ENCODE measurements at regions not wholly inside any gene's neighbourhood (a gene's known extent, or its start where the extent isn't known, plus 50 kb on each side); places are given as distances from the start of the nearest gene placed in this dataset.

DNA sequence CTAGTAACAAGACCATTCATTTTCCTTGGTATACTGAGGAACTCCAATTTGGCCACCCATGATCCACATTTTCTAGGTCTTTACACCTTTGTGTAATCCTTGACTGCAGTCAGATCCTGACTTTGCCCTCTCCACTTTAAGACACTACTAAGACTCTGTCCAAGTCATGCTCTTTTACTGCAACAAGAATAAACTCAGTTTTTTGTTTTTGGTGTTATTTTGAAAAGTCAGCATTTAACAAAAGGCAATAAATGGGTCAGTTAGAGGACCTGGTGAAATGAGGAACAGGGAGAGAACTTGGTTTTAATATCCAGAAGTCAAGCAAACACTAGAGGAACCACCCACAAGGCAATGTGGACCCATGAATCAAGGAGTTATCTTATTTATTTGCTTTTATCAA is 252.2 kb upstream of the RBBP8 start:
- Histone ChIP-seq H3K4me1 (replicated peaks in 1 of 2) (peaks cover 15% of the 10 kb centered on the region in 2 donors), H3K27me3 (no peaks in the 10 kb centered on the region), H3K9me3 (replicated peaks in 1 of 3) (no peaks in the 10 kb centered on the region), H3K36me3 (replicated peaks in 1 of 2) (no peaks in the 10 kb centered on the region), H3K27ac (no peak overlapping the region), H3K4me3 (no peak overlapping the region)
- DNase-seq = no peak
- no peak for TF ChIP-seq POLR2A (IDR thresholded peaks at IDR 0.05)
- TF ChIP-seq, protein P1, sequence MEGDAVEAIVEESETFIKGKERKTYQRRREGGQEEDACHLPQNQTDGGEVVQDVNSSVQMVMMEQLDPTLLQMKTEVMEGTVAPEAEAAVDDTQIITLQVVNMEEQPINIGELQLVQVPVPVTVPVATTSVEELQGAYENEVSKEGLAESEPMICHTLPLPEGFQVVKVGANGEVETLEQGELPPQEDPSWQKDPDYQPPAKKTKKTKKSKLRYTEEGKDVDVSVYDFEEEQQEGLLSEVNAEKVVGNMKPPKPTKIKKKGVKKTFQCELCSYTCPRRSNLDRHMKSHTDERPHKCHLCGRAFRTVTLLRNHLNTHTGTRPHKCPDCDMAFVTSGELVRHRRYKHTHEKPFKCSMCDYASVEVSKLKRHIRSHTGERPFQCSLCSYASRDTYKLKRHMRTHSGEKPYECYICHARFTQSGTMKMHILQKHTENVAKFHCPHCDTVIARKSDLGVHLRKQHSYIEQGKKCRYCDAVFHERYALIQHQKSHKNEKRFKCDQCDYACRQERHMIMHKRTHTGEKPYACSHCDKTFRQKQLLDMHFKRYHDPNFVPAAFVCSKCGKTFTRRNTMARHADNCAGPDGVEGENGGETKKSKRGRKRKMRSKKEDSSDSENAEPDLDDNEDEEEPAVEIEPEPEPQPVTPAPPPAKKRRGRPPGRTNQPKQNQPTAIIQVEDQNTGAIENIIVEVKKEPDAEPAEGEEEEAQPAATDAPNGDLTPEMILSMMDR (IDR thresholded peaks at IDR 0.05) = no peak
- intact Hi-C loops (cut with DNase I) = no loop called here

DNA sequence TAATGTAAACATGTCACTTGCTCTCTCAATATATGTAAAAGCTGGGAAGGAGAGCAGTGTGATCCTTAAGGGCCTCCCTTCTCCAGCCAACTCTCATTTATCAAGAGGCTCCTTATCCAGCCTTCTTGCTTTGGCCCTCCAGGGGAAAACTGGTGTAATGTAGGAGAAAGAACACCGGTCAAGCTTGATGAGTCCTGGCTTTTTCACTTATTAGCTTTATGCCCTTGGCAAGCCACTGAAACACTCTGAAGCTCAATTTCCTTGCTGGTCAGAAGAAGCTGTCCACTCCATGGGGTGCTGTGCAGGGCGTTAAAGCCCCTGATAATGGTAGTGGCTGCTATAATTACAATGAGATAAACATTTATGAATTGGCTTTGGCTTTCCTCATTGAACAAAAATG is 251.2 kb upstream of the RBBP8 start:
- no peak for DNase-seq
- 39 to 46% (median 43%) methylated on average over 2 of the region's 2 CpGs for WGBS, 4 donors
- Histone ChIP-seq H3K27me3 (no peaks in the 10 kb centered on the region), H3K4me1 (replicated peaks in 1 of 2) (peaks cover 15% of the 10 kb centered on the region in 2 donors), H3K9me3 (replicated peaks in 1 of 3) (no peaks in the 10 kb centered on the region), H3K4me3 (no peak overlapping the region), H3K27ac (no peak overlapping the region), H3K36me3 (replicated peaks in 1 of 2) (no peaks in the 10 kb centered on the region)
- intact Hi-C loops (cut with DNase I) = no loop called here
- no peak for TF ChIP-seq POLR2A (IDR thresholded peaks at IDR 0.05)
- TF ChIP-seq, protein P1 (IDR thresholded peaks at IDR 0.05) = no peak

DNA sequence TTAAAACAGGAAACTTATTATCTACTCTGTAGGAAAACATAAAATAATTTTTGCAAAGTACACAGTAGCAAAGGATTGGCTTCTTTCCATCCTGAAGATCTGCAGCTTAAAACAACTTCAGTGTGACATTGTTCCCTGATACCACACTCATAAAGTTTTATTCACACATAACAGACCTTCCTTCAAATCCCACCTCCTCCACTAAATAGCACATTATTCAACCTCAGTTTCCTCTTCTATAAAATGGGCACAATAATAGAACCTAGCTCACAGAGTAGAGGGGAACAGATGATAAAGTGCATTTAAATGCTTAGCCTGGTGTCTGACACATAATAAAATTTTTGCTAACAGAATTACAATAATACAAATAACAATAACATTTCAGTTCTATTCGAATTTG is 250.4 kb upstream of the RBBP8 start:
- WGBS, 4 donors = 30 to 56% (median 44%) methylated on average over 1 of the region's 1 CpG
- Histone ChIP-seq H3K36me3 (replicated peaks in 1 of 2) (no peaks in the 10 kb centered on the region), H3K9me3 (replicated peaks in 1 of 3) (no peaks in the 10 kb centered on the region), H3K27me3 (no peaks in the 10 kb centered on the region), H3K4me1 (replicated peaks in 1 of 2) (peaks cover 15% of the 10 kb centered on the region in 2 donors), H3K4me3 (no peak overlapping the region), H3K27ac (peak overlapping the region in 3 of 5 donors; percentile 24 to 71 (median 70))
- intact Hi-C loops (cut with DNase I) = no loop called here
- TF ChIP-seq, protein P1 (IDR thresholded peaks at IDR 0.05) = no peak
- TF ChIP-seq POLR2A (IDR thresholded peaks at IDR 0.05) = no peak
- DNase-seq = no peak

DNA sequence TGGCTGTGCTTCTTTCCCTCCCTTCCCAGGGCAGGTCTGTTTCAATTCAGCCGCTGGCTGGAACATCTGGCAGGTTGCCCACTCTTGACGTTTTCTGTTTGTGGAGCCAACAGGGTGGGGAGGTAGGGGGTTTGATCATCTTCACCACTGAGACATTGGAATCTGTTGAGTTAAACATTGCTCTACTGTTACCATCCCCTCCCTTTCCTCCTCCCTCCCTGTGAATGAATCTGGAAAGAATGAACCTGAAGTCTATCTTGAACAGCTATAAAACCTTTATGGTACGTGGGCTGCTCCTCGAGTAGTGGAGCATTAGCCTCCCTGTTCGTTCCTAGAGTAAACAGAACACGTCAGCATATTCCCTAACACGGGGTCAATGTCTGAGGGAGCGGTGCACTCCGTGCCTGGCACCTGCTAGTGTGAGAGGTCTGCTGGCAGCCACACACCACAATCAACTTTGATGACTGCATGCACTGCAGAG is 249.9 kb upstream of the RBBP8 start:
- peak in 1 of 2 donors; percentile 15 for TF ChIP-seq POLR2A (IDR thresholded peaks at IDR 0.05)
- TF ChIP-seq, protein P1 (IDR thresholded peaks at IDR 0.05) = no peak
- WGBS, 4 donors = 23 to 51% (median 39%) methylated on average over 9 of the region's 9 CpGs
- H3K4me1 ChIP-seq (replicated peaks in 1 of 2) = peaks cover 15% of the 10 kb centered on the region in 2 donors
- no peaks in the 10 kb centered on the region for H3K36me3 ChIP-seq (replicated peaks in 1 of 2)
- no peaks in the 10 kb centered on the region for H3K27me3 ChIP-seq
- no peaks in the 10 kb centered on the region for H3K9me3 ChIP-seq (replicated peaks in 1 of 3)
- DNase-seq = peak; percentile 55 to 84 (median 79)
- intact Hi-C loops (cut with DNase I) = no loop called here
- peak overlapping the region in 1 of 4 donors; percentile 9 for H3K4me3 ChIP-seq
- peak overlapping the region; percentile 6 to 71 (median 24) for H3K27ac ChIP-seq

Measured in adrenal gland (tissue), 9 donors.